ENCODE measurements at regions not wholly inside any gene's neighbourhood (a gene's known extent, or its start where the extent isn't known, plus 50 kb on each side); places are given as distances from the start of the nearest gene placed in this dataset.
"Not testable (repeated sequence)": the region's sequence is repeated elsewhere in the genome, so short reads cannot be mapped to it uniquely, and the experiment has no call there.

DNA sequence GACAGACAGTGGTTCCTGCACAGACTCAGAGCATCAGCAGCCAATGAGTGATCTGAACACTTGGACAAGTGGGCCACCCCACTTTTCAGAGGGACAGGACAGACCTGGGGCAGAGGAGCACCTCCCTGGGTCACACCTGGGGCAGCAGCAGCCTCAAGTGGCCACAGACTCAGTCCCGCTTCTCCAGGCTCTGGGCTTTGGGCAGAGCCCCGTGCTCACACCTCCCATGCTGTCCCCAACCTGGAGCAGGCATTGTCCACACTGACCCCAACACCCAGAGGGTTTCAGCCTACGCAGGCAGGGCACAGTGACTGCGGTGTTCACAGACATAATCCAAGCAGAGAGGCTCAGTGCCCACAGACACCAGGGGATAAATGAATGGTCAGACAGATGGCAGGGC lies 135.5 kb upstream of the SFSWAP start:
- ATAC-seq (no peak), DNase-seq (no peak)
- 75 to 80% (median 78%) methylated on average over 4 of the region's 4 CpGs for WGBS, 3 donors
- TF ChIP-seq CTCF (IDR thresholded peaks at IDR 0.05) = no peak
- H3K27me3 ChIP-seq (ENCODE audit: insufficient read depth in 3 of 3, low read length in 2 of 3) = peaks cover 0 to 20% (median 2%) of the 10 kb centered on the region in 3 donors
- no peak overlapping the region for H3K4me3 ChIP-seq
- intact Hi-C loops (cut with DNase I) = no loop called here
- no peaks in the 10 kb centered on the region for H3K4me1 ChIP-seq
- no peak overlapping the region for H3K27ac ChIP-seq
- no peaks in the 10 kb centered on the region for H3K36me3 ChIP-seq (ENCODE audit: insufficient read depth in 1 of 2, low read depth in 1 of 2)
- H3K9me3 ChIP-seq = no peaks in the 10 kb centered on the region

DNA sequence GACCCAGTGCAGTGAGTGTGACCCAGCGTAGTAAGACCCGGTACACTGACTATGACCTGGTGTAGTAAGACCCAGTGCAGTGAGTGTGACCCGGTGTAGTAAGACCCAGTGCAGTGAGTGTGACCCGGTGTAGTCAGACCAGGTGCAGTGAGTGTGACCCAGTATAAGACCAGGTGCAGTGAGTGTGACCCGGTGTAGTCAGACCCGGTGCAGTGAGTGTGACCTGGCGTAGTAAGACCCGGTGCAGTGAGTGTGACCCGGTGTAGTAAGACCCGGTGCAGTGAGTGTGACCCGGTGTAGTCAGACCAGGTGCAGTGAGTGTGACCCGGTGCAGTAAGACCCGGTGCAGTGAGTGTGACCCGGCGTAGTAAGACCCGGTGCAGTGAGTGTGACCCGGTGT lies 134.2 kb upstream of the SFSWAP start:
- peak in 1 of 4 donors; percentile 64 for ATAC-seq
- intact Hi-C loops (cut with DNase I); H3K9me3 ChIP-seq; H3K4me1 ChIP-seq; H3K4me3 ChIP-seq; H3K27ac ChIP-seq; H3K36me3 ChIP-seq (ENCODE audit: insufficient read depth in 1 of 2, low read depth in 1 of 2): not testable (repeated sequence)
- 82 to 95% (median 84%) methylated on average over 11 to 13 of the region's 17 CpGs for WGBS, 3 donors
- H3K27me3 ChIP-seq (ENCODE audit: insufficient read depth in 3 of 3, low read length in 2 of 3) = peaks cover 0 to 16% (median 2%) of the 10 kb centered on the region in 3 donors
- DNase-seq = peak in 1 of 2 donors; percentile 33

GRCh38 chr12:131577766-131578165 lies 133.1 kb upstream of the SFSWAP start:
- no peak for TF ChIP-seq CTCF (IDR thresholded peaks at IDR 0.05)
- no peaks in the 10 kb centered on the region for H3K4me1 ChIP-seq
- DNase-seq (no peak), ATAC-seq (no peak)
- 43 to 55% (median 47%) methylated on average over 6 of the region's 6 CpGs for WGBS, 3 donors
- no peak overlapping the region for H3K4me3 ChIP-seq
- peaks cover 0 to 16% (median 2%) of the 10 kb centered on the region in 3 donors for H3K27me3 ChIP-seq (ENCODE audit: insufficient read depth in 3 of 3, low read length in 2 of 3)
- no peak overlapping the region for H3K27ac ChIP-seq
- H3K36me3 ChIP-seq (ENCODE audit: insufficient read depth in 1 of 2, low read depth in 1 of 2) = no peaks in the 10 kb centered on the region
- no peaks in the 10 kb centered on the region for H3K9me3 ChIP-seq
- intact Hi-C loops (cut with DNase I) = no loop called here

GRCh38 chr12:131578828-131579470 lies 131.9 kb upstream of the SFSWAP start:
- H3K4me3 ChIP-seq = no peak overlapping the region
- H3K36me3 ChIP-seq (ENCODE audit: insufficient read depth in 1 of 2, low read depth in 1 of 2) = no peaks in the 10 kb centered on the region
- H3K27me3 ChIP-seq (ENCODE audit: insufficient read depth in 3 of 3, low read length in 2 of 3) = peaks cover 0 to 25% (median 5%) of the 10 kb centered on the region in 3 donors
- intact Hi-C loops (cut with DNase I) = no loop called here
- no peak overlapping the region for H3K27ac ChIP-seq
- no peak for ATAC-seq
- no peaks in the 10 kb centered on the region for H3K9me3 ChIP-seq
- WGBS, 3 donors = 63 to 76% (median 64%) methylated on average over 11 of the region's 11 CpGs
- no peak for DNase-seq
- H3K4me1 ChIP-seq = no peaks in the 10 kb centered on the region
- TF ChIP-seq CTCF (IDR thresholded peaks at IDR 0.05) = no peak

DNA sequence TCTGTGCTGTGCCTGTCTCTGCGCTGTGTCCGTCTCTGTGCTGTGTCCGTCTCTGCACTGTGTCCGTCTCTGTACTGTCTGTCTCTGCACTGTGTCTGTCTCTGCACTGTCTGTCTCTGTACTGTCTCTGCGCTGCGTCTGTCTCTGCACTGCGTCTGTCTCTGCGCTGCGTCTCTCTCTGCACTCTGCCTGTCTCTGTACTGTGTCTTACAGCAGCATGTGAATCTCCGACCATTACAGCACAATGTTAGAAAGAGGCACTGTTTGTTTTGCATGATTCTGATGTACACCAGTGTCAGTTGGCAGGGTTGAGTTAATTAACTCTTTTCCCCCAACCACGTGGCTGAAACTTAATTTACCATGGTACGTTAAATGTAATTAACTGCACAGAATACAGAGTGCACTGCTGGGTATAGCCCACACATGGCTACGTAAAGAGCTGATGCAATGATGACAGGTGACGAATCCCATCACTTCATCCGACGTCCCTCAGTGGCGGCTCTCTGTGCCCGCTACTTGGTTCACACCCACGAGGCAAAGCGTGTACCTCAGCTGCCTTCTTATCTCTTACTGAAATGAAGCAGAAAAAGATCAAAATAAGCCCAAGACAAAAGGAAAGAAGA lies 127.7 kb upstream of the SFSWAP start:
- Histone ChIP-seq H3K27me3 (ENCODE audit: insufficient read depth in 3 of 3, low read length in 2 of 3) (peaks cover 0 to 30% (median 5%) of the 10 kb centered on the region in 3 donors), H3K4me1 (no peaks in the 10 kb centered on the region), H3K9me3 (no peaks in the 10 kb centered on the region), H3K27ac (no peak overlapping the region), H3K36me3 (ENCODE audit: insufficient read depth in 1 of 2, low read depth in 1 of 2) (no peaks in the 10 kb centered on the region), H3K4me3 (no peak overlapping the region)
- ATAC-seq = no peak
- 62 to 72% (median 67%) methylated on average over 20 of the region's 20 CpGs for WGBS, 3 donors
- intact Hi-C loops (cut with DNase I) = no loop called here
- no peak for DNase-seq
- TF ChIP-seq CTCF (IDR thresholded peaks at IDR 0.05) = no peak

Measured in psoas muscle (tissue), 7 donors.